ENCODE measurements at regions not wholly inside any gene's neighbourhood (a gene's known extent, or its start where the extent isn't known, plus 50 kb on each side); places are given as distances from the start of the nearest gene placed in this dataset.

DNA sequence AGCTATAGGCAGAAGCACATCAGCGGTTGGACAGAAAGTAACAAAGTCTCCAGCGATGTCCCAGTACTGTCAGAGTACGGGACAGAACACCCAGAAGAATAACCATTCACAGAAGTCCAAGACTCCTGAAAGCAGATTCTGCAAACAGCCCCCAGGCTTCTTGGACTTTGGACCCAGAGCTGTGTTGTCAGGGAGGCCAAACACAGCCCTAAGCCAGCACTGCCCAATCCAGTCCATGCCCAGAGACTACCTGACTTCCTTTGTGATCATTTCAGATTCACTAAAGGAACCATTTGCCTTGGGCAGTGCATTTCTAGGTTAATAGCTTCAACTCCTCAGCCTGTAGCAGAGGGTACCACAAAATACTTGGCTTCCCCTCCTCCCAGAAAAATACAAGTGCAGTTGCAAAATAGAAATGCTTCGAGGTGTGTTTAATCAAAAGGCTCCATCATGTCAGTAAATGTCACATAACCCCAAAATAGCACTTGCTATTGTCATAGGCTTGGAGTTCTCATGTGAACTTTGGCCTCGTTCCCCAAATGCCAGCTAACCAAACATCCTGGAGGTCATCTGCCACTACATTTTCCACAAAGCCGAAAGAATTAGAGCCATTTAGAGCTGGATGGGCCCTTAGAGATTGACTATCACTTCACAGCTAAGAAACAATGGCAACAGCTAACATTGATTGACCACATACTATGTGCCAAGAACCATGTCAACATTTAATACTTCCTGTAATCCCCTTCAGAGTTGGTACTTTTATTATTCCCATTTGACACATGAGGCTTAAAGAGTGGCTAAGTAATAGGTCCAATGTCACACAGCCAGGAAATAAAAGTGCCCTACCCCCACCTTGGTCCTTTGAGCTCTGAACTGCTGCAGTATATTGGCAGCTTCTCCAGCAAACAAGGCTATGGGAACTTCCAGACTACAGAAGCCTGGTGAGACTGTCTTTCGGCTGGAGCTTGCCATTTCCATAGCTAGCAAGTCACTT lies 329.9 kb downstream of the FOXO1 start:
- no peak for DNase-seq (ENCODE audit: low read depth in 2 of 2)

- DNase-seq (ENCODE audit: low read depth in 2 of 2): no peak
Measured at GRCh38 chr13:40337651-40338050, 328.8 kb downstream of the FOXO1 start.

- DNase-seq (ENCODE audit: low read depth in 2 of 2): no peak
Measured at GRCh38 chr13:40338217-40338616, 328.2 kb downstream of the FOXO1 start.

DNA sequence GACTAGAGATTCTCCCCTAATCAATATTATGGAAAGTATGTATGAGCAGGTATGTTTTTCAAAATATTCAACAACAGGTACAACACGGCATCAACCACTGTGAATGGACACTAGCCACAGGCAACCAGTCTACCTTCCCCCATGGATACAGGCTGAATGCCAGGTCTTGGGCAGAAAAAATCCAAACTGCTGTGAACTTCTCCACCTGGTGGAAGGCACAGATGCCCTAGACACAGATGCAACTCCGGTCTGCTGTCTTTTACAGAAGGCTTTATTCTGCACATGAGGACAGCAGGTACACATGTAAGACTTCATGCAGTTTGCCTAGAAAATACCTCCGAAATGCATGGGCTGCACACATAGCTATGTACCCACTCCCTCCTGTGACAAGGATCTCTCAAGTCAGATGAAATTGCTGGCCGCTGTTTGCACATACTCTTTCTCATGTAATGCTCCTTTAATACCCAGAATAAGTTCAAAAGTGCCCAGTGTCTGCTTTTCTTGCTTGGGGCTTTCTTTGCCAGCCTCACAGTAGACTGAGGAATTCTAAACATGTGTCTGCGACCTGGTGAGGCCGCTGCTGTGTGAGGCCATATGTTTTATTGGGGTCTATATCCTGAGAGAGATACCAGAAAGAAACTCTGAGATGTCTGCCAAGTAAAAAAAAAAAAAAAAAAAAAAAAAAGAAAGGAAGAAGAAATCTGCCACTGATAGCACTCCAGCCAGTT lies 325.9 kb downstream of the FOXO1 start:
- no peak for DNase-seq (ENCODE audit: low read depth in 2 of 2)

DNA sequence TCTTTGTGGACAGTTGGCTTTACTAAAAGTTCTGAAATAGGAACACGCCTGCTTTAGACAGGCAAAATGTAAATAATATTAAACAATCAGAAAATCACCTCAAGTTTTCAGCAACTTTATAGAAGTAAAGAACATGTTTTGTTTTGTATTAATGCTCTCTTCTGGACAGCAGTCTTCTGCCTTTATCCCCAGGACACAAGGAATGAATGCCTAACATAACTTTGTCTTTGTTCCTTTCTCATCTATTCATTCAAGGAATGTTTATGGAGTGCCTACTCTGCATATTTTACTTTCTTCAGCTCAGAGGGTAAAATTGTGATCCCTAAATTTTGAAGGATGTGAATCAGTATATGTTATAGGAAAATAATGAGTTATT lies 325.4 kb downstream of the FOXO1 start:
- no peak for DNase-seq (ENCODE audit: low read depth in 2 of 2)

- no peak for DNase-seq (ENCODE audit: low read depth in 2 of 2)
Measured at GRCh38 chr13:40341501-40341900, 324.9 kb downstream of the FOXO1 start.

GRCh38 chr13:40342461-40342860 lies 324.0 kb downstream of the FOXO1 start:
- no peak for DNase-seq (ENCODE audit: low read depth in 2 of 2)

GRCh38 chr13:40342901-40343300 lies 323.5 kb downstream of the FOXO1 start:
- DNase-seq (ENCODE audit: low read depth in 2 of 2): no peak

DNA sequence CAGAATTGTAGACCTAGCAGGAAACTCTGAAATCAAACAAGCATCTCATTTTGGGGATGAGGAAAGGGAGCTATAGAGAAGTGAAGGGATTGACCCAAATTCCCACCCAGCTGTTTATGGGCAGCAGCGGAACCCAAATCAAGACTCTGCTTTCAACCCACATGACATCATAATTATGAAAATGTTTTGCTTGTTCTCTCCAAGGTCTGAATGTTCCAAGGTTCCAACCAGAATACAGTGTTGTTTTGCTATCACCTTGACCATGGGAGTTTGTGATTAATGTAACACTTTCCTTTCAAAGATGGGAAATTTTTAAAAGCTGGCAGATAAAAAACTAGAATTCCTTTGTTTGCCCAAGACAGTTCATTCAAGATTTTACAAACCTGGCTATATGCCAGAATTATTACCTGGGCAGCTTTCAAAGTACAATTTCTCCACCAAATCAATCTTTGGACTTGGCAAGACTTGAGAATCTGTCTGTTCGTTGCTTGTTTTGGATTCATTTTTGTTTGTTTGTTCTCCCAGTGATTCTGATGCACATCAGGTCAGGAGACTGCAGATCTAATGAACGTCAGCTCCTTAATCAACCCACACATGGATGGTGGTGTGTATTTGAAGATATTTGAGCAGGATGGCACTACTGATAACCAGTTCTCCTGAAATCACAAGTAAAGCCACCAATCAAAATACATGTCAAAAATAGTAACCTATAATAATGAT lies 322.7 kb downstream of the FOXO1 start:
- DNase-seq (ENCODE audit: low read depth in 2 of 2): no peak

DNA sequence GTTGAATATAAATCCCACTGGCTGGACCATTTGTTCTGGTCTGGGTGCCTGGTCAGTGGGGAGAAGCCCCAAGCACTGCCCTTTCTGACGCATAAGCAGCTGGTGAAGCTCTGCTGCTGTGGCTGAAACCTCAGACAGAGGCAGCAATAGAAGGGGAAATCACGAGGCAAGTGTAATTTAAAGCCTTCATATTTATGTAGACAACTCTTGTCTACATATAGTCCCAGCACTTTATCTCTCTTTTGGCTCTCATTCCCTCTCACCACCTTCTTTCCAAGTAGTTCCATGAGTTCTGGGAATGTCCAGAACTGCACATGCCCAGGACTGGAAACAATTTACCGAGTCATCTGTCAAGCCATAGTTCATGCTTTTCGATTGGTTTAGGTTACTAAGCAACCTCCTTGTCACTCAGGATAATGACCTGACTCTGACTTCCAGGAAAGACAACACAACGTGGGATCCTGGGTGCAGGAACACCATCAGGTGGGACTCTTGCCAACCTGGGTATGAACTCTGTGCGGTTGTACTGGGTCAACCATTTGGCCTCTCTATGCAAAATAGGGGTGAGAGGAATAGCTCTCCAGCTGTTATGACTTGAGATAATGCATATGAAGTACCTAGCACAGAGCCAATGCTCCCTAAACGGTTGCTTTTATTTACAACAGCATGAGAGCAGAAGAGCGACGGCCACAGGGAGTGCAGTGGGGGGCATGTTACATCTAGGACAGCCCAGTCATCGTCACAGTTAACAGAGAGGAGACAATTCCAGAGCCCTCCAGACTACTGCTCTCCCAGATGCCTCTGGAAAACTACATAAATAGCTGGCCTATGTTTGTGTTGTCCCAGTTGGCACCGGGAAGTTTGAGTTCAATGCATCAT lies 321.9 kb downstream of the FOXO1 start:
- DNase-seq (ENCODE audit: low read depth in 2 of 2): no peak

- DNase-seq (ENCODE audit: low read depth in 2 of 2): no peak
Measured at GRCh38 chr13:40345149-40345514, 321.3 kb downstream of the FOXO1 start.

GRCh38 chr13:40345654-40346372 lies 320.6 kb downstream of the FOXO1 start:
- no peak for DNase-seq (ENCODE audit: low read depth in 2 of 2)

GRCh38 chr13:40346592-40346991 lies 319.8 kb downstream of the FOXO1 start:
- no peak for DNase-seq (ENCODE audit: low read depth in 2 of 2)

- no peak for DNase-seq (ENCODE audit: low read depth in 2 of 2)
Measured at GRCh38 chr13:40348096-40348679, 318.3 kb downstream of the FOXO1 start.

GRCh38 chr13:40350283-40350992 lies 316.0 kb downstream of the FOXO1 start:
- no peak for DNase-seq (ENCODE audit: low read depth in 2 of 2)

DNA sequence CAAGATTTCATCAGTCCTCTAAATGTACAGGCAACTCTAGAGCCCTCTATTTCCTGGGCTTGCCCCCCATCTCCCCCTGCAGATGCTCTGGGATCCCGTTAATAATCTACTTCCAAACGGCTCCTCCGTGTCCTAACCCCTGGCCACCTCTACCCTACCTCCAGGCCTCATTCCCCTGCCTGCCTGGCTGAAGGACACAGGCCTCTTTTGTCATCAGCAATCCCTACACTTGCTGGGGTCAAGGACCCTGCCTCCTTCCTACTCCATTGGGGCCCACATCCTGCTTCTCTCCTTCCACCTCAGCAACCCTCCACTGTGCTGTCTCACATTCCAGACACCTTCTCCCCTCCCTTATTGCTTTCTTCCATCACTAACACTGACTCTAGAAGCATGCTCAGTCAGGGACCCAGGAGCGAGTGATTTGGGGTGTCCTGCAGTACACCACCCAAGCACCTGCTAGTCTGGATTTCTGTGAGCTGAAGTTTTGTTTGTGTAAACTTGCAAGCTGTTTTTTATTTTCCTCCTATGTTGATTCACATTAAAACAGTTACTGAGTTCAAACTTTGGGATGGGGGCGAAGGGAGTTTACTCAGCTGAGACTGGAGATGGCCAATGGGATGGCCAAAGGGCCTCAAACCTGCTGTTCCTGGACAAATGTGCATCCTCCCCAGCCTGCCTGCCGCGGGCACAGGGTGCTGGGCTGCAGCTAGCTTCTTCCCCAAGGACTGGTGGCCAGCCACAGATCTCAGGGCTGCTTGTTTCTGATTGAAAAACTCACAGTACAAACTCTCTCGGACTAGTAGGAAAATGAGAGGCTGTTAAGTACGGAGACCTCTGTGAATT lies 314.7 kb downstream of the FOXO1 start:
- no peak for DNase-seq (ENCODE audit: low read depth in 2 of 2)

GRCh38 chr13:40352380-40352778 lies 314.1 kb downstream of the FOXO1 start:
- no peak for DNase-seq (ENCODE audit: low read depth in 2 of 2)

DNA sequence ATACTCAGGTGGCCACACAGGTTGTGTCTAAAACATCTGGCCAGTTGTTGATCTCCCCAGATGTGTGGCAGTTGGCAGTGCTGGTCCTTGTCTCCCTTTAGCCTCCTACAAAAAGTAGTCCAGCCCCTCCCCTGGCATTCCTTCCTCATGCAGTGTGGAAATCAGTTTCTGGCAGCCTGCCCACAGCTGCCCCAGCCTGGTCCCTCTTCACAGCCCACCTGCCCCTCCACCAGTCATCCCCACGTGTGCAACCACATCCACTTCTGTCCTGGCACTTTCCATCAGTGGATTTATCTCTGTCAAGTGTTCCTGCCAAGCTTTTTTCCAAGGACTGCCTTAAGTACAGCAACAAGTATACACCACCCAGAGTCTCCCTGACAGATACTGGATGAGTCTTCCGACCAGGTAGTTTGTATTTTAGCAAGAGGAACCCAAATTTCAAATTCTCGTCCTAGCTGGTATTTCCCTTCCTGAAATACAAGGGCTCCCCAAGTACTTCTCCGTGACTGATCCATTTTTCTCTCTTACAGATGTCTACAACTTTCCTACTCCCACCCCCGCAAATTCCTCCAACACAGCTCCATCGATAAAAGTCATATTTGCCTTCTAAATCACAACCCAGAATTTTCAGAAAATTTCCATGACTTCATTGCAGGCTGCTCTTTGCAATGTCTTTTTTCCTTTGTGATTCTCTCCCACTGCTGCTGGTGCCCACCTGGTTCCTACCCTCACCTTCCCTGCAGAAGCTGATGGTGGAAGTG lies 313.5 kb downstream of the FOXO1 start:
- no peak for DNase-seq (ENCODE audit: low read depth in 2 of 2)

All from stimulated activated CD8-positive, alpha-beta memory T cell treated with anti-CD3 and anti-CD28 coated beads, Interleukin-7, amount 100 ng/mL, for 1 hour (primary cell).